Kidney epithelial cell (primary cell): ENCODE measurements at regions not wholly inside any gene's neighbourhood (a gene's known extent, or its start where the extent isn't known, plus 50 kb on each side); places are given as distances from the start of the nearest gene placed in this dataset.
"Not testable (repeated sequence)": the region's sequence is repeated elsewhere in the genome, so short reads cannot be mapped to it uniquely, and the experiment has no call there.

Experiments used
- DNase-seq: peaks from one replicate; pipeline ENCODE4 v3.0.0-alpha.2; 2010; ENCODE audit warnings: low read depth
- H3K27me3 ChIP-seq: 2 replicates; pipeline ENCODE4 v1.6.0; 2011; ENCODE audit warnings: low read length; ENCODE audit not compliant: control insufficient read depth, insufficient read depth
- H3K36me3 ChIP-seq: 2 replicates; pipeline ENCODE4 v1.5.1; 2011; ENCODE audit warnings: low read length; ENCODE audit not compliant: control insufficient read depth, insufficient read depth
- H3K4me3 ChIP-seq: 2 replicates; pipeline ENCODE4 v1.5.1; 2011; ENCODE audit warnings: low read depth, mild to moderate bottlenecking, control low read depth, low read length
- TF ChIP-seq, protein P1 (sequence below): IDR thresholded peaks from 2 replicates; pipeline ENCODE4 v1.5.1; 2011; ENCODE audit warnings: mild to moderate bottlenecking, moderate library complexity, low read length, control low read depth, inconsistent platforms; ENCODE audit not compliant: insufficient read depth, poor library complexity, severe bottlenecking

DNA sequence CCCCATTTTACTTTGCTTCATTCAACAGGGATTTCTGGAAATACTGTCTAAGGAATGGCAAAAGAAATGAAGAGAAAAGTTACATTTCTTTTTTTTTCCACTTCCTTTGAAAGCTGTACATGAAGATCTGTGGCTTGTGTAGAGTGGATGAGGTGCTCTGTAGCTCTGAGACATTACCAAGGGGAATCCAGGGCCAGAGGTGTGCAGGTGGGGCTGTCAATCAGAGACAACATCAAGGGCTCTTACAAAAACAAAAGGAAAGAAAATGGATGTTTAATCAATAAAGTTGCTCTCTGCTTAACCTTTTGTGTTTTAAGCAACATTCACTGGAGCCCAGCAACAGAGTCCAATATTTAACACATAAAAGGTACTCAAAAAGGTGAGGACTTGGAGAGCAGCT, 391.1 kb downstream of the TMEM38B start:
- Histone ChIP-seq H3K36me3 (no peaks in the 10 kb centered on the region), H3K4me3 (no peak overlapping the region), H3K27me3 (no peaks in the 10 kb centered on the region)
- no peak for DNase-seq
- TF ChIP-seq, protein P1, sequence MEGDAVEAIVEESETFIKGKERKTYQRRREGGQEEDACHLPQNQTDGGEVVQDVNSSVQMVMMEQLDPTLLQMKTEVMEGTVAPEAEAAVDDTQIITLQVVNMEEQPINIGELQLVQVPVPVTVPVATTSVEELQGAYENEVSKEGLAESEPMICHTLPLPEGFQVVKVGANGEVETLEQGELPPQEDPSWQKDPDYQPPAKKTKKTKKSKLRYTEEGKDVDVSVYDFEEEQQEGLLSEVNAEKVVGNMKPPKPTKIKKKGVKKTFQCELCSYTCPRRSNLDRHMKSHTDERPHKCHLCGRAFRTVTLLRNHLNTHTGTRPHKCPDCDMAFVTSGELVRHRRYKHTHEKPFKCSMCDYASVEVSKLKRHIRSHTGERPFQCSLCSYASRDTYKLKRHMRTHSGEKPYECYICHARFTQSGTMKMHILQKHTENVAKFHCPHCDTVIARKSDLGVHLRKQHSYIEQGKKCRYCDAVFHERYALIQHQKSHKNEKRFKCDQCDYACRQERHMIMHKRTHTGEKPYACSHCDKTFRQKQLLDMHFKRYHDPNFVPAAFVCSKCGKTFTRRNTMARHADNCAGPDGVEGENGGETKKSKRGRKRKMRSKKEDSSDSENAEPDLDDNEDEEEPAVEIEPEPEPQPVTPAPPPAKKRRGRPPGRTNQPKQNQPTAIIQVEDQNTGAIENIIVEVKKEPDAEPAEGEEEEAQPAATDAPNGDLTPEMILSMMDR = no peak

DNA sequence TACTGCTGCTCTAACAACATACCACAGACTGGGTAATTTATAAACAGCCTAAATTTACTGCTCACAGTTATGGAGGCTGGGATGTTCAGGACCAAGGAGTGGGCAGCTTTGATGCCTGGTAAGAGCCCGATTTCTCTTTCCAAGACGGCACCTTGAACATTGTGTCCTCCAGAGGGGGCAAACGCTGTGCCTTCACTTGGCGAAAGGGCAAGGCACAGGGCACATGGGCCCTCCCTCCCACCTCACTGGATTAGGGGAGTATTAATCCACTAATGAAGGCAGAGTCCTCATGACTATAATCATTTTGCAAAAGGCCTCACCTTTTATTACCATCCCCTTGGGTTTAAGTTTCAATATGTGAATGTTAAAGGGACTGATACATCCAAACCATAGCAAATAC, 397.7 kb downstream of the TMEM38B start:
- TF ChIP-seq, protein P1 = no peak
- H3K27me3 ChIP-seq = no peaks in the 10 kb centered on the region
- H3K4me3 ChIP-seq = no peak overlapping the region

DNA sequence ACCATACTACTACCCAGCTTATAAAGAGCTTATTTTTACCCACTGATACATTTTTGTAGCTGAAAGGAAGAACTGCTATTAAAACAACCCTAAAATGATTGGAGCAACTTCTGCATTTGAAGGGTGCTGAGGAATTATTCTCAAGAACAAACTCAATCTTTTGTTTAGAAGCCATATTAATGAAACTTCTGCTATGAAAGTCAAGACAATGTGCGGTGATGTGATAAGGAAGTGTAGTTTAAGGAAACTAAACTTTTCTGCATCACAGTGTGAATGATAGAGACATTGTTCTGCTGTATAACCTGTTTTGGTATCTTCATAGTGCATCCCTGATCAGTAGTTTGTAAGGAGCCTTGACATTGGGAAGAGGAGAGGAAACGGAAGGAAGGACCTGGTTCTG, 408.5 kb downstream of the TMEM38B start:
- Histone ChIP-seq H3K4me3 (no peak overlapping the region), H3K27me3 (no peaks in the 10 kb centered on the region), H3K36me3 (no peaks in the 10 kb centered on the region)
- TF ChIP-seq, protein P1 = no peak
- DNase-seq = no peak

More for the DNA sequence above, 397.7 kb downstream of the TMEM38B start:
- DNase-seq = no peak
- H3K36me3 ChIP-seq = no peaks in the 10 kb centered on the region

DNA sequence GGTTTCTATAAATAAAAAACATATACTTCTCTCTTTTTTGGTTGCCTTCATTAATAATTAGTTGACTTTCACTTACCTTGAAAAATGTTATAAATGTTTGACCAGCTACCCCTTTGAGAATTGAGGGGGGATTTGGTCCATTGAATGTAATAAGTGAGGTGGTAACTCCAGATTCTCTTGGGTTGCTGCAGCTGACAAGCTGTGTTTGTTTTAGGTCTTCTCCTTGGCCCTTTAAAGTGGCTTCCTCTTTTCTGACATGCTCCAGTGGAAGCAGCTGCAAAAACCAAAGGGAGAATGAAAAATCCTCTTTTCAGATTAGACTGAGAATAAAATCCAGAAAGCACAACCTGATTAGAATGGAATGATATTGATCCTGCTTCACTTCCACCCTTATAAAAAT, 410.5 kb downstream of the TMEM38B start:
- H3K4me3 ChIP-seq = no peak overlapping the region
- H3K27me3 ChIP-seq = no peaks in the 10 kb centered on the region
- TF ChIP-seq, protein P1 = no peak
- no peak for DNase-seq
- no peaks in the 10 kb centered on the region for H3K36me3 ChIP-seq

DNA sequence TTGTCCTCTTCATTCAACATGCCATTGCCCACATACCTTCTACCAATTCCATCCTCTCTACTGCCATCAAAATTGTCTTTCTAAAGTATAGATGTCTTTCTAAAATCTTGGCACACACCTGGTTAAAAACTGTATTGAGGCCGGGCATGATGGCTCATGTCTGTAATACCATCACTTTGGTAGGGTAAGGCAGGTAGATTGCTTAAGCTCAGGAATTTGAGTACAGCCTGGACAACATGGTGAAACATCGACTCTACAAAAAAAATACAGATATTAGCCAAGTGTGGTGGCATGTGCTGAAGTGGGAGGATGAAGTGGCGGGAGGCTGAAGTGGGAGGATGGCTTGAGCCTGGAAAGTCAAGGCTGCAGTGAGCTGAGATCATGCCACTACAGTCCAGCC, 412.1 kb downstream of the TMEM38B start:
- Histone ChIP-seq H3K36me3 (no peaks in the 10 kb centered on the region), H3K4me3 (no peak overlapping the region), H3K27me3 (no peaks in the 10 kb centered on the region)
- no peak for DNase-seq
- TF ChIP-seq, protein P1 = no peak

DNA sequence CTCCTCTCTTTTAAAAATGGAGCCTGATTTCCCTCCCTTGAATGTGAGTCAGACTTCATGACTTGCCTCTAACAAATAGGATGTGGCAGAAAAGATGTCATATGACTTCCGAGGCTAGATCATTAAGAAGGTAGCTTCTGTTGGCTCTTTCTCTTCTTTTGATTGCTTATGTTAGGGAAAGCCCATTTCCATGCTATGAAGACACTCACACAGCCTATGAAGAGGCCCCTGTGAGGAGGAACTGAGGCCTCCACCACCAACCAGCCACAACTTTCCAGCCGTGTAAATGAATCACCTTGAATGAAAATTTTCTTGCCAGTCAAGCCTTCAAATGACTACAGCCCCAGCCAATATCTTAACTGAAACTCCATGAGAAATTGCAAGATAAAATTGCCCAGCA, 413.4 kb downstream of the TMEM38B start:
- TF ChIP-seq, protein P1 = no peak
- DNase-seq = no peak
- Histone ChIP-seq H3K27me3 (no peaks in the 10 kb centered on the region), H3K36me3 (no peaks in the 10 kb centered on the region), H3K4me3 (no peak overlapping the region)

DNA sequence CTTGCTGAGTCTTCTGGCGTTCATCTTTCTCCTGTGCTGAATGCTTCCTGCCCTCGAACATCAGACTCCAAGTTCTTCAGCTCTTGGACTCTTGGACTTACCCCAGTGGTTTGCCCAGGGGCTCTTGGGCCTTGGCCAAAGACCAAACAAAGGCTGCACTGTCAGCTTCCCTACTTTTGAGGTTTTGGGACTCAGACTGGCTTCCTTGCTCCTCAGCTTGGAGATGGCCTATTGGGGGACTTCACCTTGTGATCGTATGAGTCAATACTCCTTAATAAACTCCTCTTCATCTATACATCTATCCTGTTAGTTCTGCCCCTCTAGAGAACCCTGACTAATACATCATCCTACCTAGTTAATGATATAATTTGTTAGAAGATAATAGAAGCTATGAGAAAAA, 415.4 kb downstream of the TMEM38B start:
- not testable (repeated sequence) for H3K36me3 ChIP-seq, DNase-seq, H3K4me3 ChIP-seq, H3K27me3 ChIP-seq
